ENCODE measurements at regions not wholly inside any gene's neighbourhood (a gene's known extent, or its start where the extent isn't known, plus 50 kb on each side); places are given as distances from the start of the nearest gene placed in this dataset.

- Histone ChIP-seq H4K91ac (replicated peaks; ENCODE audit: insufficient read length, low read length) (peak overlapping the region; percentile 81), H3K79me2 (ENCODE audit: control insufficient read depth in 1 of 2, insufficient read depth in 2 of 2, low read length in 2 of 2) (no peaks in the 10 kb centered on the region), H3K79me1 (ENCODE audit: low read depth, low read length) (no peaks in the 10 kb centered on the region), H4K20me1 (replicated peaks in 1 of 2; ENCODE audit: control insufficient read depth in 1 of 2, insufficient read depth in 2 of 2, low read length in 2 of 2) (no peaks in the 10 kb centered on the region), H2AK5ac (ENCODE audit: low read depth, low read length) (no peak overlapping the region), H3K36me3 (ENCODE audit: control insufficient read depth in 2 of 4, insufficient read depth in 4 of 4, low read length in 3 of 4) (no peaks in the 10 kb centered on the region), H2BK12ac (ENCODE audit: low read depth, low read length) (no peak overlapping the region), H2BK15ac (ENCODE audit: low read length) (0 out of 2 replicates have a peak overlapping the region, but pooled peaks have one; percentile 40), H4K8ac (ENCODE audit: extremely low read depth, insufficient read depth, low read length) (no peak overlapping the region), H3K56ac (replicated peaks; ENCODE audit: insufficient read length, low read depth, low read length) (no peak overlapping the region), H3K18ac (ENCODE audit: extremely low read depth, low read length) (no peak overlapping the region), H3K27ac (ENCODE audit: low read depth, low read length) (no peak overlapping the region), H3K4me3 (ENCODE audit: extremely low read depth in 1 of 4, insufficient read depth in 2 of 4, low read depth in 3 of 4, low read length in 4 of 4) (no peak overlapping the region), H2BK120ac (replicated peaks; ENCODE audit: low read depth, low read length) (peak overlapping the region; percentile 14), H4K5ac (ENCODE audit: insufficient read length, low read depth, low read length) (no peak overlapping the region), H3K4me2 (ENCODE audit: insufficient read depth in 1 of 2, low read depth in 2 of 2, low read length in 2 of 2) (no peak overlapping the region), H3K23ac (ENCODE audit: insufficient read length) (no peak overlapping the region), H2AFZ (ENCODE audit: low read length) (0 out of 2 replicates have a peak overlapping the region, but pooled peaks have one; percentile 22), H3K9ac (replicated peaks in 1 of 4; ENCODE audit: extremely low read depth in 1 of 4, low read depth in 3 of 4, low read length in 3 of 4) (no peak overlapping the region), H3K23me2 (ENCODE audit: low read depth, low read length) (no peaks in the 10 kb centered on the region), H2BK20ac (ENCODE audit: low read length) (0 out of 2 replicates have a peak overlapping the region, but pooled peaks have one; percentile 7), H3K4ac (replicated peaks; ENCODE audit: insufficient read length, low read depth, low read length) (no peak overlapping the region), H3K9me3 (ENCODE audit: insufficient read depth in 2 of 2, low read depth in 1 of 2, low read length in 1 of 2) (peaks cover 0 to 6% of the 10 kb centered on the region in 2 experiments; a peak in 2 of 4 replicates), H3K14ac (ENCODE audit: insufficient read length) (no peak overlapping the region), H3K27me3 (replicated peaks in 1 of 4; ENCODE audit: control insufficient read depth in 3 of 4, extremely low read depth in 1 of 4, insufficient read depth in 3 of 4, low read length in 3 of 4) (no peaks in the 10 kb centered on the region), H2BK5ac (ENCODE audit: low read depth, low read length) (no peak overlapping the region), H3K4me1 (replicated peaks in 1 of 4; ENCODE audit: control insufficient read depth in 3 of 4, insufficient read depth in 4 of 4, low read length in 3 of 4) (no peaks in the 10 kb centered on the region)
- ChIA-PET CTCF (ENCODE audit: partially characterized antibody) (interaction anchor here (0.7 to 1.4 kb wide), 5 partner anchors 10 to 342 kb away, joined by 3 to 4 read pairs (median 3); no protein-coding TSS in a partner anchor), POLR2A (ENCODE audit: partially characterized antibody) (no interaction called here)
- no peak for FAIRE-seq
- 83% methylated on average over 7 of the region's 8 CpGs; no CpG with 5 or more reads in 1 of the 2 experiments for WGBS, 2 experiments (ENCODE audit: extremely low coverage in 1 of 2, insufficient coverage in 1 of 2, insufficient read length in 1 of 2, insufficient replicate concordance in 2 of 2, low coverage in 1 of 2, low lambda C conversion rate in 2 of 2, missing lambda C conversion rate in 1 of 2)
- no peak for DNase-seq (ENCODE audit: low read depth in 1 of 2, low spot score in 2 of 2)
- TF ChIP-seq CBX5 (IDR thresholded peaks at IDR 0.05; ENCODE audit: low read depth, low read length): no peak
- TF ChIP-seq CREB1 (IDR thresholded peaks at IDR 0.05): no peak
- no peak for TF ChIP-seq POU5F1 (IDR thresholded peaks at IDR 0.05; ENCODE audit: low read depth, low read length)
- peak in 1 of 3 experiments; percentile 10; a peak in 2 of 4 replicates for TF ChIP-seq CTCF (IDR thresholded peaks at IDR 0.05; ENCODE audit: control extremely low read depth in 1 of 3, insufficient read depth in 1 of 3, low read depth in 1 of 3, low read length in 3 of 3)
- TF ChIP-seq RAD21 (IDR thresholded peaks at IDR 0.05 in 1 of 2, conservative IDR thresholded peaks at IDR 0.05 in 1 of 2; ENCODE audit: low read depth in 2 of 2, low read length in 2 of 2): peak; percentile 31 to 44; a peak in 3 of 4 replicates
- no peak for TF ChIP-seq JUN (IDR thresholded peaks at IDR 0.05; ENCODE audit: low read depth, low read length)
- no peak for TF ChIP-seq MAX (IDR thresholded peaks at IDR 0.05)
- TF ChIP-seq KDM4A (IDR thresholded peaks at IDR 0.05; ENCODE audit: low read depth, low read length, severe bottlenecking): no peak
- peak; percentile 53 for TF ChIP-seq TEAD4 (IDR thresholded peaks at IDR 0.05; ENCODE audit: low read depth, low read length)
- no peak for TF ChIP-seq BRCA1 (IDR thresholded peaks at IDR 0.05; ENCODE audit: low read depth, low read length)
- no peak for TF ChIP-seq RFX5 (IDR thresholded peaks at IDR 0.05; ENCODE audit: borderline replicate concordance, low read depth, low read length)
Observed at GRCh38 chr4:160175064-160175643, 1072.3 kb downstream of the RAPGEF2 start.

Measured in H1 (cell line).